WTC11 (cell line): ENCODE measurements at regions not wholly inside any gene's neighbourhood (a gene's known extent, or its start where the extent isn't known, plus 50 kb on each side); places are given as distances from the start of the nearest gene placed in this dataset.

Experiments
- ATAC-seq: fragments of 200-7000 bp; cut with Tn5 transposase; 2 replicates; pipeline ENCODE4 v1.10.0; 2021; ENCODE audit warnings: mild to moderate bottlenecking, moderate library complexity
- CTCF ChIA-PET: fragments of 300-600 bp; sonication (Branson Sonifier 250); formaldehyde crosslinking; loops from one replicate; lab custom pipeline; 2021; ENCODE audit warnings: antibody characterized with exemption; lab: Charles Lee
- POLR2A ChIA-PET: fragments of 350-600 bp; sonication (Branson Sonifier 250); formaldehyde crosslinking; loops from one replicate; lab custom pipeline; 2021; ENCODE audit warnings: antibody characterized with exemption; lab: Charles Lee
- DNase-seq: peaks from one replicate; pipeline ENCODE4 v3.0.0; 2021; ENCODE audit warnings: low spot score
- H3K27ac Mint-ChIP-seq: 2 replicates; pipeline ENCODE4 v1.8.0; 2021; ENCODE audit warnings: mixed read lengths
- H3K27me3 Mint-ChIP-seq: 2 replicates; pipeline ENCODE4 v1.8.0; 2021; ENCODE audit warnings: low read depth, mild to moderate bottlenecking, moderate library complexity, mixed read lengths
- H3K36me3 Mint-ChIP-seq: 2 replicates; pipeline ENCODE4 v1.8.0; 2021; ENCODE audit warnings: mixed read lengths
- H3K4me1 Mint-ChIP-seq: 2 replicates; pipeline ENCODE4 v1.8.0; 2022; ENCODE audit warnings: mixed read lengths
- H3K4me3 Mint-ChIP-seq: 2 replicates; pipeline ENCODE4 v1.8.0; 2021; ENCODE audit warnings: mild to moderate bottlenecking, moderate library complexity, mixed read lengths
- H3K9me3 Mint-ChIP-seq: 2 replicates; pipeline ENCODE4 v1.8.0; 2021; ENCODE audit warnings: mixed read lengths
- FOXP1 ChIP-seq: sonication (generic); formaldehyde crosslinking; IDR thresholded peaks from 2 replicates; pipeline ENCODE4 v1.8.0; 2022; ENCODE audit warnings: missing genetic modification reagents, mild to moderate bottlenecking, moderate library complexity, borderline replicate concordance
- GABPB1 ChIP-seq: sonication (generic); formaldehyde crosslinking; IDR thresholded peaks from 2 replicates; pipeline ENCODE4 v1.8.1; 2023; ENCODE audit warnings: mild to moderate bottlenecking, missing genetic modification reagents
- GRHL2 ChIP-seq: fragments of 250-450 bp; sonication (Bioruptor Pico); IDR thresholded peaks from 2 replicates; pipeline ENCODE4 v1.8.0; 2022; ENCODE audit warnings: mild to moderate bottlenecking, moderate library complexity; ENCODE audit not compliant: insufficient replicate concordance, severe bottlenecking
- JAZF1 ChIP-seq: fragments of 250-450 bp; sonication (Bioruptor Pico); IDR thresholded peaks from 2 replicates; pipeline ENCODE4 v1.9.0; 2021; ENCODE audit warnings: moderate library complexity, mild to moderate bottlenecking, inconsistent platforms
- NR3C1 ChIP-seq: sonication (generic); formaldehyde crosslinking; conservative IDR thresholded peaks from 2 replicates; pipeline ENCODE4 v1.8.1; 2023; ENCODE audit warnings: low read depth, mild to moderate bottlenecking, missing genetic modification reagents
- PRRX2 ChIP-seq: fragments of 250-450 bp; sonication (Bioruptor Pico); IDR thresholded peaks from 2 replicates; pipeline ENCODE4 v1.8.0; 2021; ENCODE audit warnings: mild to moderate bottlenecking
- SMAD3 ChIP-seq: sonication (generic); formaldehyde crosslinking; IDR thresholded peaks from 2 replicates; pipeline ENCODE4 v1.8.0; 2022; ENCODE audit warnings: missing genetic modification reagents, mild to moderate bottlenecking, borderline replicate concordance
- SOX15 ChIP-seq: fragments of 250-450 bp; sonication (Bioruptor Pico); IDR thresholded peaks from 2 replicates; pipeline ENCODE4 v1.9.0; 2021; ENCODE audit warnings: mild to moderate bottlenecking
- TCF7 ChIP-seq: sonication (generic); formaldehyde crosslinking; IDR thresholded peaks from 2 replicates; pipeline ENCODE4 v1.8.0; 2022; ENCODE audit warnings: mild to moderate bottlenecking, low read depth, missing genetic modification reagents, moderate library complexity
- TEAD1 ChIP-seq: sonication (generic); formaldehyde crosslinking; IDR thresholded peaks from 2 replicates; pipeline ENCODE4 v1.8.0; 2022; ENCODE audit warnings: mild to moderate bottlenecking, missing genetic modification reagents
- TEAD4 ChIP-seq: sonication (generic); formaldehyde crosslinking; IDR thresholded peaks from 2 replicates; pipeline ENCODE4 v1.8.0; 2022; ENCODE audit warnings: mild to moderate bottlenecking, missing genetic modification reagents
- ZNF232 ChIP-seq: sonication (generic); formaldehyde crosslinking; IDR thresholded peaks from 2 replicates; pipeline ENCODE4 v1.8.0; 2022; ENCODE audit warnings: mild to moderate bottlenecking, missing genetic modification reagents
- ZNF317 ChIP-seq: sonication (generic); formaldehyde crosslinking; IDR thresholded peaks from 2 replicates; pipeline ENCODE4 v1.8.1; 2023; ENCODE audit warnings: low read depth, mild to moderate bottlenecking, moderate library complexity, missing genetic modification reagents, borderline replicate concordance
- ZNF423 ChIP-seq: fragments of 250-450 bp; sonication (Bioruptor Pico); IDR thresholded peaks from 2 replicates; pipeline ENCODE4 v2.1.2; 2022; ENCODE audit warnings: mild to moderate bottlenecking, moderate library complexity
- TF ChIP-seq, protein P1 (sequence below): sonication (generic); formaldehyde crosslinking; IDR thresholded peaks from 2 replicates; pipeline ENCODE4 v1.8.1; 2023; ENCODE audit warnings: mild to moderate bottlenecking, missing genetic modification reagents, moderate library complexity
- TF ChIP-seq, protein P2 (sequence below): sonication (generic); formaldehyde crosslinking; IDR thresholded peaks from 2 replicates; pipeline ENCODE4 v1.8.1; 2023; ENCODE audit warnings: mild to moderate bottlenecking, missing genetic modification reagents, moderate library complexity
- TF ChIP-seq, protein P3 (sequence below): sonication (generic); formaldehyde crosslinking; IDR thresholded peaks from 2 replicates; pipeline ENCODE4 v1.8.0; 2022; ENCODE audit warnings: mild to moderate bottlenecking, missing genetic modification reagents
- TF ChIP-seq, protein P4 (sequence below): sonication (generic); formaldehyde crosslinking; conservative IDR thresholded peaks from 2 replicates; pipeline ENCODE4 v1.8.1; 2022; ENCODE audit warnings: mild to moderate bottlenecking, missing genetic modification reagents
- TF ChIP-seq, protein P5 (sequence below): fragments of 250-450 bp; sonication (Bioruptor Pico); IDR thresholded peaks from 2 replicates; pipeline ENCODE4 v1.9.0; 2021; ENCODE audit warnings: mild to moderate bottlenecking
- TF ChIP-seq, protein P6 (sequence below): fragments of 250-450 bp; sonication (Bioruptor Pico); IDR thresholded peaks from 2 replicates; pipeline ENCODE4 v1.9.0; 2021; ENCODE audit warnings: moderate library complexity, mild to moderate bottlenecking, inconsistent platforms, borderline replicate concordance
- TF ChIP-seq, protein P7 (sequence below): sonication (generic); formaldehyde crosslinking; conservative IDR thresholded peaks from 2 replicates; pipeline ENCODE4 v1.8.1; 2023; ENCODE audit warnings: mild to moderate bottlenecking, low read depth, missing genetic modification reagents, moderate library complexity

DNA sequence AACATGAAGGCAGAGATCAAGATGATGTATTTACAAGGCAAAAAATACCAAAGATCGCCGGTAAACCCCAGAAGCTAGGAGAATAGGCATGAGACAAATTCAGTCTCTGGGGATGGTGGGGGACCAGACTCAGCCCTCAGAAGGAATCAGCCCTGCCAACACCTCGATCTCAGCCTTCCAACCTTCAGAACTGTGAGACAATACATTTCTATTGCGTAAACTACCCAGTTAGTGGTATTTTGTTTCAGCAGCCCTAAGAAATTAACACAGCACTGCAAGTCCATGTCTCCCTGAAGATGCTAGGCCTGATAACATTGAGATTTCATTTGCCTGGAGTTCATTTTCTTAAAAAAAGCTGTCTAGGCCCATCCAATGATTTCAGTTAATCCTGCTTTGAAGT is 622.5 kb downstream of the PTPRC start:
- CTCF ChIA-PET = no interaction called here
- POLR2A ChIA-PET = no interaction called here

DNA sequence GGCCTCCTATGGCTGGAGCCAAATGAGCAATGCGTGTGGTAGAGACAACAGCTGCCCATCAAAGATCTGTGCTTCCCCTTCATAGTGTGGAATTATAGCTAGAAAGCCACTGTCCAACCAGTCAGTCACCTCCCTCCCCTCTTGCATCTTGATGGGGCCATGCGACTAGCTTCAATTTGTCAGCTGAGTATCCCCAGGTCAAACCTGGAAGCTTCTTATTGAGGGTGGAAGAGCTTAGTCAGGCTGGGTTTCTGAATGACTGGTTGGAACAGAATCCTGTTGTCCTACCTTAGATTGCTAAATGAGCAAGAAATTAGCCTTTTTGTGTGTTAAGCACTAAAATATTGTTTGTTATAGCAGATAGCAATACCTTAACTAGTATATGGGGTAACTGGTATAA is 625.4 kb downstream of the PTPRC start:
- no peak for ATAC-seq
- ChIA-PET CTCF (no interaction called here), POLR2A (no interaction called here)
- Mint-ChIP-seq H3K27me3 (no peaks in the 10 kb centered on the region), H3K27ac (no peak overlapping the region), H3K9me3 (no peaks in the 10 kb centered on the region), H3K36me3 (no peaks in the 10 kb centered on the region), H3K4me1 (no peaks in the 10 kb centered on the region), H3K4me3 (no peak overlapping the region)
- no peak for DNase-seq
- TF ChIP-seq ZNF317 (no peak), ZNF232 (no peak), GRHL2 (CRISPR knock-in tag) (no peak), FOXP1 (CRISPR knock-in tag) (no peak), ZNF423 (CRISPR knock-in tag) (no peak)
- TF ChIP-seq, protein P1, sequence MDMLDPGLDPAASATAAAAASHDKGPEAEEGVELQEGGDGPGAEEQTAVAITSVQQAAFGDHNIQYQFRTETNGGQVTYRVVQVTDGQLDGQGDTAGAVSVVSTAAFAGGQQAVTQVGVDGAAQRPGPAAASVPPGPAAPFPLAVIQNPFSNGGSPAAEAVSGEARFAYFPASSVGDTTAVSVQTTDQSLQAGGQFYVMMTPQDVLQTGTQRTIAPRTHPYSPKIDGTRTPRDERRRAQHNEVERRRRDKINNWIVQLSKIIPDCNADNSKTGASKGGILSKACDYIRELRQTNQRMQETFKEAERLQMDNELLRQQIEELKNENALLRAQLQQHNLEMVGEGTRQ (CRISPR knock-in tag) = no peak
- TF ChIP-seq, protein P2, sequence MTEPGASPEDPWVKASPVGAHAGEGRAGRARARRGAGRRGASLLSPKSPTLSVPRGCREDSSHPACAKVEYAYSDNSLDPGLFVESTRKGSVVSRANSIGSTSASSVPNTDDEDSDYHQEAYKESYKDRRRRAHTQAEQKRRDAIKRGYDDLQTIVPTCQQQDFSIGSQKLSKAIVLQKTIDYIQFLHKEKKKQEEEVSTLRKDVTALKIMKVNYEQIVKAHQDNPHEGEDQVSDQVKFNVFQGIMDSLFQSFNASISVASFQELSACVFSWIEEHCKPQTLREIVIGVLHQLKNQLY (CRISPR knock-in tag) = no peak

More for the DNA sequence above, 622.5 kb downstream of the PTPRC start:
- Mint-ChIP-seq H3K36me3 (peaks cover 4% of the 10 kb centered on the region; the same call in 1 of the 2 replicates), H3K27me3 (no peaks in the 10 kb centered on the region), H3K9me3 (peaks cover 8% of the 10 kb centered on the region), H3K4me1 (no peaks in the 10 kb centered on the region), H3K27ac (no peak overlapping the region), H3K4me3 (no peak overlapping the region)
- ATAC-seq = no peak
- no peak for TF ChIP-seq TCF7
- DNase-seq = no peak

DNA sequence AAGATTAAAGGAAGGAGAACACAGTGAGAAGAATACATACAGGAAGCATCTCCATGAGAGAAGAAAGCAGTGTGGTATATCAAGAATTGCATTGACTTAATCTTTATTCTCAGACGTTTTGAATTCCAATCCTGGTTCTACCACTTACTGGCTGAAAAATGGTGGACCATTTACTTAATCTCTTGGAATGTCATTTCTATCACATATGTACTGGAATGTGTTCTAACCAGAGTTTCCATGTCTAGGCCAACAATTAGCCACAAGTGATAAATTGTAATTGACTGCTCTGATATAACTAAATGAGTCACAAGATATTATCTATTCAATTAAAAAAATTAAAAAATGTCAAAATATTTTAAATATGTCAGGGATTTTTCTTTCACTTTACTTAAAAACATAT is 626.1 kb downstream of the PTPRC start:
- ATAC-seq (no peak), DNase-seq (no peak)
- no peaks in the 10 kb centered on the region for H3K36me3 Mint-ChIP-seq
- H3K9me3 Mint-ChIP-seq = no peaks in the 10 kb centered on the region
- CTCF ChIA-PET = no interaction called here
- no peak overlapping the region for H3K27ac Mint-ChIP-seq
- TF ChIP-seq, protein P3, sequence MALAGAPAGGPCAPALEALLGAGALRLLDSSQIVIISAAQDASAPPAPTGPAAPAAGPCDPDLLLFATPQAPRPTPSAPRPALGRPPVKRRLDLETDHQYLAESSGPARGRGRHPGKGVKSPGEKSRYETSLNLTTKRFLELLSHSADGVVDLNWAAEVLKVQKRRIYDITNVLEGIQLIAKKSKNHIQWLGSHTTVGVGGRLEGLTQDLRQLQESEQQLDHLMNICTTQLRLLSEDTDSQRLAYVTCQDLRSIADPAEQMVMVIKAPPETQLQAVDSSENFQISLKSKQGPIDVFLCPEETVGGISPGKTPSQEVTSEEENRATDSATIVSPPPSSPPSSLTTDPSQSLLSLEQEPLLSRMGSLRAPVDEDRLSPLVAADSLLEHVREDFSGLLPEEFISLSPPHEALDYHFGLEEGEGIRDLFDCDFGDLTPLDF (CRISPR knock-in tag) = no peak
- TF ChIP-seq, protein P4, sequence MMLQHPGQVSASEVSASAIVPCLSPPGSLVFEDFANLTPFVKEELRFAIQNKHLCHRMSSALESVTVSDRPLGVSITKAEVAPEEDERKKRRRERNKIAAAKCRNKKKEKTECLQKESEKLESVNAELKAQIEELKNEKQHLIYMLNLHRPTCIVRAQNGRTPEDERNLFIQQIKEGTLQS (CRISPR knock-in tag) = no peak
- TF ChIP-seq GABPB1 (CRISPR knock-in tag) = no peak
- TF ChIP-seq NR3C1 (CRISPR knock-in tag) = no peak
- TF ChIP-seq, protein P2 (CRISPR knock-in tag) = no peak
- no peak for TF ChIP-seq TEAD4 (CRISPR knock-in tag)
- no peak for TF ChIP-seq GRHL2 (CRISPR knock-in tag)
- no peak for TF ChIP-seq SMAD3
- TF ChIP-seq, protein P5, sequence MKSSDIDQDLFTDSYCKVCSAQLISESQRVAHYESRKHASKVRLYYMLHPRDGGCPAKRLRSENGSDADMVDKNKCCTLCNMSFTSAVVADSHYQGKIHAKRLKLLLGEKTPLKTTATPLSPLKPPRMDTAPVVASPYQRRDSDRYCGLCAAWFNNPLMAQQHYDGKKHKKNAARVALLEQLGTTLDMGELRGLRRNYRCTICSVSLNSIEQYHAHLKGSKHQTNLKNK (CRISPR knock-in tag) = no peak
- TF ChIP-seq, protein P6, sequence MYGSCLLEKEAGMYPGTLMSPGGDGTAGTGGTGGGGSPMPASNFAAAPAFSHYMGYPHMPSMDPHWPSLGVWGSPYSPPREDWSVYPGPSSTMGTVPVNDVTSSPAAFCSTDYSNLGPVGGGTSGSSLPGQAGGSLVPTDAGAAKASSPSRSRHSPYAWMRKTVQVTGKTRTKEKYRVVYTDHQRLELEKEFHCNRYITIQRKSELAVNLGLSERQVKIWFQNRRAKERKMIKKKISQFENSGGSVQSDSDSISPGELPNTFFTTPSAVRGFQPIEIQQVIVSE (CRISPR knock-in tag) = no peak
- TF ChIP-seq TEAD1 (CRISPR knock-in tag) = no peak
- TF ChIP-seq SOX15 (CRISPR knock-in tag) = no peak
- TF ChIP-seq PRRX2 = no peak
- TF ChIP-seq, protein P7, sequence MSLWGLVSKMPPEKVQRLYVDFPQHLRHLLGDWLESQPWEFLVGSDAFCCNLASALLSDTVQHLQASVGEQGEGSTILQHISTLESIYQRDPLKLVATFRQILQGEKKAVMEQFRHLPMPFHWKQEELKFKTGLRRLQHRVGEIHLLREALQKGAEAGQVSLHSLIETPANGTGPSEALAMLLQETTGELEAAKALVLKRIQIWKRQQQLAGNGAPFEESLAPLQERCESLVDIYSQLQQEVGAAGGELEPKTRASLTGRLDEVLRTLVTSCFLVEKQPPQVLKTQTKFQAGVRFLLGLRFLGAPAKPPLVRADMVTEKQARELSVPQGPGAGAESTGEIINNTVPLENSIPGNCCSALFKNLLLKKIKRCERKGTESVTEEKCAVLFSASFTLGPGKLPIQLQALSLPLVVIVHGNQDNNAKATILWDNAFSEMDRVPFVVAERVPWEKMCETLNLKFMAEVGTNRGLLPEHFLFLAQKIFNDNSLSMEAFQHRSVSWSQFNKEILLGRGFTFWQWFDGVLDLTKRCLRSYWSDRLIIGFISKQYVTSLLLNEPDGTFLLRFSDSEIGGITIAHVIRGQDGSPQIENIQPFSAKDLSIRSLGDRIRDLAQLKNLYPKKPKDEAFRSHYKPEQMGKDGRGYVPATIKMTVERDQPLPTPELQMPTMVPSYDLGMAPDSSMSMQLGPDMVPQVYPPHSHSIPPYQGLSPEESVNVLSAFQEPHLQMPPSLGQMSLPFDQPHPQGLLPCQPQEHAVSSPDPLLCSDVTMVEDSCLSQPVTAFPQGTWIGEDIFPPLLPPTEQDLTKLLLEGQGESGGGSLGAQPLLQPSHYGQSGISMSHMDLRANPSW (CRISPR knock-in tag) = no peak
- no peak for TF ChIP-seq JAZF1 (CRISPR knock-in tag)
- TF ChIP-seq, protein P1 (CRISPR knock-in tag) = no peak
- H3K27me3 Mint-ChIP-seq = no peaks in the 10 kb centered on the region
- H3K4me3 Mint-ChIP-seq = no peak overlapping the region
- POLR2A ChIA-PET = no interaction called here
- H3K4me1 Mint-ChIP-seq = no peaks in the 10 kb centered on the region
